Skin epidermis (tissue), 12 donors: ENCODE measurements at regions not wholly inside any gene's neighbourhood (a gene's known extent, or its start where the extent isn't known, plus 50 kb on each side); places are given as distances from the start of the nearest gene placed in this dataset.

Experiments
- H3K27ac ChIP-seq, 21 experiments: fragments of 200-600 bp; sonication (generic) in 11 of 21; one replicate each; pipeline ENCODE4 v1.5.0; 2020; ENCODE audit warnings: mild to moderate bottlenecking in 3 of 21, inconsistent platforms in 2 of 21, moderate library complexity in 2 of 21
- H3K4me3 ChIP-seq, 7 experiments: fragments of 200-600 bp; sonication (generic) in 2 of 7; one replicate each; pipeline ENCODE4 v1.5.0; 2020; ENCODE audit warnings: inconsistent platforms in 2 of 7, mild to moderate bottlenecking in 2 of 7, moderate library complexity in 1 of 7

DNA sequence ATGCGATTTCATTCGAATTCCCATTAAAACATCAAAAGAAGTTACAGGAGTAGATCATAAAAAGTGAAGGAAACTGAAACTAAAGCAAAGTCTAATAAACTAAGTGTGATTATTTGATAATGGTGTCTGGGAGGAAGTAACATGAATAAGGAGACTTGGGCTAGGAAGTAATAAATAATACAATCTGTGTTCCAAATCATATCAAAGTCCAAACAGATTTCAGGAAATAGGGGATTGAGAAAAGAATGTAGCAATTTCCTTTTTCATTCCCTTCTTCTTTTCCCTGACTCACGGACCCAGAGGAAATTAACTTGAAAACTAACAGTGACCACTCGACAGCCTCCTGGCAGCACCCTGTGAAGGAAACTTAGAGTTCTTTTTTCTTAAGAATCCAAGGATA, 758.4 kb upstream of the GCFC2 start:
- Histone ChIP-seq H3K27ac (no peak overlapping the region), H3K4me3 (no peak overlapping the region)

- no peak overlapping the region for H3K4me3 ChIP-seq
- no peak overlapping the region for H3K27ac ChIP-seq
These were observed 756.6 kb upstream of the GCFC2 start for GRCh38 chr2:76467326-76467725.

GRCh38 chr2:76464310-76464709, 753.6 kb upstream of the GCFC2 start:
- Histone ChIP-seq H3K27ac (no peak overlapping the region), H3K4me3 (no peak overlapping the region)

GRCh38 chr2:76461431-76461830, 750.7 kb upstream of the GCFC2 start:
- H3K27ac ChIP-seq, result no peak overlapping the region
- H3K4me3 ChIP-seq, result no peak overlapping the region

- Histone ChIP-seq H3K27ac (no peak overlapping the region), H3K4me3 (no peak overlapping the region)
These were observed 745.2 kb upstream of the GCFC2 start for GRCh38 chr2:76455910-76456309.

DNA sequence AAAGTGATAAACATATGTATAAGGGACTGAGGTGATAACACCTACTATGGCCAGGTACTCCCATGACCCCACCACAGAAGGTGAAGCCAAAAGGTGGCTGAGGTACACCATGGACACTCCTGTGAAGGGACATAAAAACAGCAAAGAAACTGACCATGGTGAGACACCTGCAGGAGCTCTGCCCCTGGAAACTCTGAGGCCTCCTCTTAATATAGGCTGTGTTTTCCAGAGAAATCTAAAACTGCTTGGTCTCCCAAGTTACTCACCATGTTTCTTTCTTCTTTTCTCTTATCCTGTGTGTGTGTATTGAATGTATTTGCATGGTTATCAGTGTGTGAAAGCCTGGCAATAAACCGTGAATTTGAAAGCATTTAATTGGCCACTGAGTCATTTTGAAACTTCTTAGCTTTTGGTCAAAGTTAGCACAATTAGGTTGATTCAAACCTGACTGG, 739.3 kb upstream of the GCFC2 start:
- no peak overlapping the region for H3K27ac ChIP-seq

GRCh38 chr2:76448956-76449355, 738.2 kb upstream of the GCFC2 start:
- H3K4me3 ChIP-seq, result no peak overlapping the region
- H3K27ac ChIP-seq, result no peak overlapping the region

More for the DNA sequence above, 739.3 kb upstream of the GCFC2 start:
- no peak overlapping the region for H3K4me3 ChIP-seq

- no peak overlapping the region for H3K27ac ChIP-seq
- H3K4me3 ChIP-seq, result no peak overlapping the region
These were observed 736.6 kb upstream of the GCFC2 start for GRCh38 chr2:76447294-76447693.

- no peak overlapping the region for H3K4me3 ChIP-seq
- no peak overlapping the region for H3K27ac ChIP-seq
These were observed 736.2 kb upstream of the GCFC2 start for GRCh38 chr2:76446872-76447271.

DNA sequence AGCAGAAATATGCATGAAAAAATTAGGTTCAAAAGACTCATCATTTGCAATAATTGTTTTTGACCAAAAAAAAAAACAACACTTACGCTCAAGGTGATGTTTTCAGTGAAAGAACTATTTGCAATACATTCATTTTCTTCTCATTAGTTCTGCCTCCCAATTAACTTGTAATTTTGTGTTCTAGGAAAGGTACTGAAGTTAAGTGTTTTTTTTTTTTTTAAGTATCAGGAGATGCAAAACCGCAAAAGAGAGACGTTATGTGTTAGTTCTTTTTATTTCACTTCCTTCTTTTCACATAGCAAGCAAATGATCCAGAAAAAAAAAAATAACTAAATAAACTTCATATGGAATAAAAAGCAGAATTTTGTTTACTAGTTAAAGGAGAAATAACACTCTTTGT, 735.2 kb upstream of the GCFC2 start:
- Histone ChIP-seq H3K27ac (no peak overlapping the region), H3K4me3 (no peak overlapping the region)

- no peak overlapping the region for H3K4me3 ChIP-seq
These were observed 734.0 kb upstream of the GCFC2 start for GRCh38 chr2:76444732-76445131.

DNA sequence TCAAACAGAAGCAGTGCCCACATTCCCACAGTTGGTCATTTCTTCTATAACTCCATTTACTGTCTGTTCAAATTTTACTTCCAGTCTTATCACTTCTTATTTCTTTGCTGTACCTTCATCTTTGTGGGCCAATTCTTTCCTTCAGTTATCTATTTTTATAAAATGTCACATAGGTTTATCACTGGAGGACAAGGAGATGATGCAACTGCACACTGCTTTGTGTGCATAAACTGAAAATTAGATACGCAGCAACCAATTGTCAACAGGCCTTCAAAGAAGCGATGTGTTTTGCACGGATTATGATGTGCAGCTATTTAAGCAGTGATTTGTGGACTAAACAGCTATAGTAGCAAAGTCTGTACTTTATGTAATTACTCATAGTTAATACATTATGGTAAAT, 726.8 kb upstream of the GCFC2 start:
- H3K27ac ChIP-seq, result no peak overlapping the region

More at GRCh38 chr2:76444732-76445131, 734.0 kb upstream of the GCFC2 start:
- no peak overlapping the region for H3K27ac ChIP-seq

DNA sequence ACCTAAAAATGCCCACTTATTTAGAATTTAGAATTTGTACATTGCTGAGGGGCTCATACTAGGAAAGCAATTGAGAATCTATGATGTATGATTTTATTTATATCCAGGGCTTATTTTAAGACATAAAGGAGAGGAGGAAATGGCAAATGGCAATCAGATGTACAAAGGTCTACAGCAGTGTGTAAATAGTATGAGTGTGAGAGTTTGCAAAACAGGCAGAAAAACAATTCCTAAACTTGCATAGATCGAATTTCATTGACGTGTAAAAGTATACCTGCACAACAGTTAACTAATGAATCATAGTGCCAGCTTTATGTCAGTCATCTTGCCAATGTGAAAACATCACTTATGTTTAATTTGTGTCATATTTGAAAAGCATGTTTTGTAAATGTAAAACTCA, 718.7 kb upstream of the GCFC2 start:
- H3K4me3 ChIP-seq, result no peak overlapping the region
- H3K27ac ChIP-seq, result no peak overlapping the region

More for the DNA sequence above, 726.8 kb upstream of the GCFC2 start:
- no peak overlapping the region for H3K4me3 ChIP-seq

DNA sequence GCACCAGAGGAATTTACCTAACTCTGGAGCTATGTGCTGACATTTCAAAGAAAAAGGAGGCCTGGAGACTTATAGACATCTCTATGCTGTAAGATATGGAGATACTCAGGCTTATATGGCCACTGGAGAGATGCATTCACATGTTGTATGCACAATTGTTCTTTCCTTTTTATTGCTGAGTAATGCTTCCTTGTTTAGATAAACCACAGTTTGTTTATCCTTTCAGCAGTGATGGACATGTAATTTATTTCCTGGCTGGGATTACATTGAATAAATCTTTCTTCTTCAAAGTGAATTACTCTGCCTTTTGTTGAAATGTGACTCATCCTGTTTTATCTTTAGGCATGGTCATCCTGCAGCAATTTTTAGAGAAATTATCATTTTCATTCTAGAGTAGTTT, 716.7 kb upstream of the GCFC2 start:
- Histone ChIP-seq H3K4me3 (no peak overlapping the region), H3K27ac (no peak overlapping the region)

DNA sequence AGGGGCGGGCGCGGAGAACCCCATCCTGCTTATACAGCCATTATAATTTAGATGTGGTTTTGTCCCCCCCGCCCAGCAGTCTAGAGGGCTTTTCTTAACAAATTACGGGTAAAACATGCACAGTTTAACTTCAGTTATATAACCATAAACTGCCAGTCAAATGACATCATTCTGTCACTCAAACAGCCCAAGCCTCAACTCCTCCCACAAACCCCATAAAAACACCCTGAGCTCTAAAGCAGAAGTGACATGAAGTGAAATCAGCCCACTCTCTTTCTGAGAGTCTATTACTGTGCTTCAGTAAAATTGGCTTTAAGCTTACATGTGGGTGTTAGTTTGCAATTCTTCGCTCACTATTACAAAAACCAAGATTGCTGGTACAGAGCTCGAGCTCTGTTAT, 705.1 kb upstream of the GCFC2 start:
- H3K4me3 ChIP-seq, result no peak overlapping the region

DNA sequence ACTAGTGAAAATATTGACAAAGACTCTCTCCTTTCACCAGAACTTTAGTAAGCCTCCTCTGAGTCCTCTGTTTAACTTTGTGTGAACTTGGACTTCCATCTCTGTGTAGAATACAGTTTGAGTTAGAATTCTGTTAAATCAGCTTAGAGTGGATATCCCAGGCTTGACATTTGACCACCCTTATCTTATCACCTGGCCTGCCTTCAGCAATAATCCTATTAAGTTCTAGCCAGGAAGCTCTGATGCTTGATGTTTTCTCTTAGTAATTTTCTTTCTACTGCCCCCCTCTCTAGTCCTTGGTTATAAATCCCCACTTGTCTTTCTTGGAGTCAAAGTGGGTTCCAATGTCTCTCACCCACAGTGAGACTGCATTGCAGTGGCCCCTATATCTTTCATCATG, 702.7 kb upstream of the GCFC2 start:
- H3K27ac ChIP-seq, result no peak overlapping the region
- H3K4me3 ChIP-seq, result no peak overlapping the region

More for the DNA sequence above, 705.1 kb upstream of the GCFC2 start:
- no peak overlapping the region for H3K27ac ChIP-seq

- Histone ChIP-seq H3K4me3 (no peak overlapping the region), H3K27ac (no peak overlapping the region)
These were observed 695.6 kb upstream of the GCFC2 start for GRCh38 chr2:76406134-76406855.

DNA sequence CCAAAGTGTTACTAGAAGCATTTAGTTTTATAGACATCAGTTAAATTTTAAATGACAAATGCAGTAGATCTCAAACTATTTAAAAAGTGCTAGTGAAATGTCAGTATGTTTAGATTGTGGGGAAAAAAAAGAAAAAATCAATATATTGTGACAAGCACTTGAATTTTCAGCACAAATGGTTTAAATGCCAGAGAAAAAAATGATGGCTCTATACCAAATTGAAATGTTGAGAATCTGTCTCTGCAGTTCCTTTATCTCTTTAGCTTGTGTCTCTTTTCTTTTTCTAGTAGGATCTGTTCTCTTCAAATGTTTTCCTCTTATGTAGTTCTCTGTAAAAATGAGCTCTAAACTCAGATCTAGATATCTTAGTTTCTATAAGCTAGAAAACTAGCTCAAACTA, 682.6 kb upstream of the GCFC2 start:
- H3K27ac ChIP-seq, result no peak overlapping the region

GRCh38 chr2:76391678-76392077, 681.0 kb upstream of the GCFC2 start:
- Histone ChIP-seq H3K27ac (no peak overlapping the region), H3K4me3 (no peak overlapping the region)

More for the DNA sequence above, 682.6 kb upstream of the GCFC2 start:
- no peak overlapping the region for H3K4me3 ChIP-seq

GRCh38 chr2:76387294-76387693, 676.6 kb upstream of the GCFC2 start:
- Histone ChIP-seq H3K27ac (no peak overlapping the region), H3K4me3 (no peak overlapping the region)

DNA sequence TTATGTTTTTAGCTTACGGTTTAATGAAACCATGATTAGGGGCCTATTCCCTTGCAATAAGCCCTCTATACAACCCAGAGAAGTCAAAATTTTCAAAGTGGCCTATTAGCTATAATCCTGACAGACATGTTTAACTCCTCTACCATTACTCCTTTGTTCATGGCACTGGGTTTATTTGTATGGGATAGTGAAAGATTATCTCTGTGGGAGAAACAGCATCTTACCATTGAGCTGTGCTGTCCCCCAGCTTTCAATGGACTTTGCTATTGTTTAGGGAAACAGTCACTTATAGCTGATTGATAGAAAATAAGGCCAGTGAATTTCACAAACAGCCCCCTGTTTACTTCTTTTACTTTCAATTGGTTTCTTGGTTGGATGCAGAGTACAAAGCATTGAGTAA, 675.2 kb upstream of the GCFC2 start:
- Histone ChIP-seq H3K4me3 (no peak overlapping the region), H3K27ac (no peak overlapping the region)

- no peak overlapping the region for H3K27ac ChIP-seq
These were observed 670.9 kb upstream of the GCFC2 start for GRCh38 chr2:76381624-76382023.

More at GRCh38 chr2:76381624-76382023, 670.9 kb upstream of the GCFC2 start:
- H3K4me3 ChIP-seq, result no peak overlapping the region
